IMR-90 (cell line): ENCODE measurements at regions not wholly inside any gene's neighbourhood (a gene's known extent, or its start where the extent isn't known, plus 50 kb on each side); places are given as distances from the start of the nearest gene placed in this dataset.

Source experiments
- ATAC-seq: fragments of 200-7000 bp; cut with Tn5 transposase; 2 replicates; pipeline ENCODE4 v1.9.1; 2020; ENCODE audit warnings: low read depth, mild to moderate bottlenecking, moderate library complexity
- BruUV-seq: library from RNA; stranded (reverse); fragments of 400-500 nt; replicated peaks from 2 replicates; lab custom pipeline; 2021; lab: Mats Ljungman, UMichigan
- CTCF ChIA-PET: fragments of 300-600 bp; formaldehyde crosslinking; extraction: SDS; loops from one replicate; lab custom pipeline; 2021; ENCODE audit warnings: antibody characterized with exemption; lab: Yijun Ruan, JAX
- POLR2A ChIA-PET: fragments of 300-600 bp; sonication (Branson Sonifier 250); formaldehyde crosslinking; loops from one replicate; lab custom pipeline; 2022; ENCODE audit warnings: antibody characterized with exemption; ENCODE audit not compliant: unreplicated experiment; lab: Charles Lee
- DNase-seq: peaks from one replicate; pipeline ENCODE4 v3.0.0; 2013
- H2AFZ ChIP-seq: replicated peaks from 2 replicates; pipeline ENCODE3; 2013; ENCODE audit warnings: low read length, mild to moderate bottlenecking; ENCODE audit not compliant: poor library complexity
- H2AK5ac ChIP-seq: 2 replicates; pipeline ENCODE4 v1.6.1; 2013; ENCODE audit warnings: low read depth, low read length, inconsistent platforms
- H2AK9ac ChIP-seq: replicated peaks from 2 replicates; pipeline ENCODE3; 2013; ENCODE audit warnings: mild to moderate bottlenecking, low read depth, low read length, moderate library complexity; ENCODE audit not compliant: poor library complexity
- H2BK120ac ChIP-seq: 2 replicates; pipeline ENCODE4 v1.6.1; 2013; ENCODE audit warnings: low read depth, low read length, inconsistent platforms
- H2BK15ac ChIP-seq: 3 replicates; pipeline ENCODE4 v1.6.1; 2013; ENCODE audit warnings: low read depth, low read length, inconsistent platforms
- H2BK20ac ChIP-seq: 2 replicates; pipeline ENCODE4 v1.6.1; 2013; ENCODE audit warnings: low read depth, mild to moderate bottlenecking, inconsistent platforms, low read length, moderate library complexity
- H2BK5ac ChIP-seq: 2 replicates; pipeline ENCODE4 v1.6.1; 2013; ENCODE audit warnings: mild to moderate bottlenecking, low read depth, low read length, inconsistent platforms; ENCODE audit not compliant: poor library complexity, severe bottlenecking
- H3K14ac ChIP-seq: replicated peaks from 2 replicates; pipeline ENCODE4 v1.6.1; 2013; ENCODE audit warnings: low read depth, low read length, inconsistent platforms
- H3K18ac ChIP-seq: 2 replicates; pipeline ENCODE4 v1.6.1; 2013; ENCODE audit warnings: low read depth, low read length, control low read depth
- H3K23ac ChIP-seq: 2 replicates; pipeline ENCODE4 v1.6.1; 2013; ENCODE audit warnings: low read depth, low read length, inconsistent platforms
- H3K27ac ChIP-seq: 2 replicates; pipeline ENCODE4 v1.5.1; 2013; ENCODE audit warnings: mild to moderate bottlenecking, control low read depth, low read length; ENCODE audit not compliant: insufficient read depth
- H3K27me3 ChIP-seq: 2 replicates; pipeline ENCODE4 v1.6.1; 2013; ENCODE audit warnings: low read length; ENCODE audit not compliant: control insufficient read depth, insufficient read depth
- H3K36me3 ChIP-seq: 2 replicates; pipeline ENCODE4 v1.6.1; 2013; ENCODE audit warnings: low read length, mixed read lengths; ENCODE audit not compliant: control insufficient read depth, insufficient read depth
- H3K4ac ChIP-seq: 2 replicates; pipeline ENCODE4 v1.6.1; 2013; ENCODE audit warnings: low read depth, low read length, inconsistent platforms
- H3K4me1 ChIP-seq: 2 replicates; pipeline ENCODE4 v1.6.1; 2013; ENCODE audit warnings: low read length, mixed read lengths; ENCODE audit not compliant: control insufficient read depth, insufficient read depth
- H3K4me2 ChIP-seq: 2 replicates; pipeline ENCODE4 v1.6.1; 2013; ENCODE audit warnings: low read depth, mild to moderate bottlenecking, control low read depth, low read length, moderate library complexity
- H3K4me3 ChIP-seq: 2 replicates; pipeline ENCODE4 v1.5.1; 2013; ENCODE audit warnings: low read depth, mild to moderate bottlenecking, control low read depth, low read length, moderate library complexity; ENCODE audit not compliant: insufficient read depth
- H3K56ac ChIP-seq: 2 replicates; pipeline ENCODE4 v1.6.1; 2013; ENCODE audit warnings: low read length, inconsistent platforms; ENCODE audit not compliant: insufficient read depth; ENCODE audit errors: extremely low read depth
- H3K79me1 ChIP-seq, 2 experiments: 2 replicates each; pipeline ENCODE4 v1.6.1; 2013; ENCODE audit warnings: low read length in 2 of 2, inconsistent platforms in 1 of 2, low read depth in 1 of 2
- H3K9ac ChIP-seq: 2 replicates; pipeline ENCODE4 v1.6.1; 2013; ENCODE audit warnings: low read depth, low read length, control low read depth
- H3K9me1 ChIP-seq: 2 replicates; pipeline ENCODE4 v1.6.1; 2013; ENCODE audit warnings: low read length, inconsistent platforms; ENCODE audit not compliant: insufficient read depth
- H3K9me3 ChIP-seq: 2 replicates; pipeline ENCODE4 v1.6.1; 2013; ENCODE audit warnings: low read length; ENCODE audit not compliant: control insufficient read depth, insufficient read depth
- H4K20me1 ChIP-seq: 2 replicates; pipeline ENCODE4 v1.6.1; 2013; ENCODE audit warnings: low read length, inconsistent platforms; ENCODE audit not compliant: insufficient read depth
- H4K5ac ChIP-seq: 2 replicates; pipeline ENCODE4 v1.6.1; 2013; ENCODE audit warnings: mild to moderate bottlenecking, low read depth, low read length, control low read depth
- H4K8ac ChIP-seq, 2 experiments: 2 replicates each; pipeline ENCODE4 v1.6.1; 2013; ENCODE audit warnings: low read depth in 2 of 2, low read length in 2 of 2, control low read depth in 1 of 2, inconsistent platforms in 1 of 2
- H4K91ac ChIP-seq: 2 replicates; pipeline ENCODE4 v1.6.1; 2013; ENCODE audit warnings: low read depth, low read length, inconsistent platforms; ENCODE audit not compliant: insufficient read depth
- BHLHE40 ChIP-seq: fragments of 150-350 bp; IDR thresholded peaks from 2 replicates; pipeline ENCODE4 v1.6.1; 2016; ENCODE audit warnings: mild to moderate bottlenecking, low read depth, low read length
- CEBPB ChIP-seq: IDR thresholded peaks from 2 replicates; pipeline ENCODE4 v1.6.1; 2012; ENCODE audit warnings: low read depth, low read length, improper control_type of control experiment
- CHD1 ChIP-seq: IDR thresholded peaks from 2 replicates; pipeline ENCODE4 v1.6.1; 2012; ENCODE audit warnings: low read depth, low read length, improper control_type of control experiment
- FOS ChIP-seq: fragments of 150-350 bp; IDR thresholded peaks from 2 replicates; pipeline ENCODE4 v1.6.1; 2016; ENCODE audit warnings: low read depth, low read length
- MAFK ChIP-seq: IDR thresholded peaks from 2 replicates; pipeline ENCODE4 v1.6.1; 2012; ENCODE audit warnings: low read depth, low read length, improper control_type of control experiment
- MAZ ChIP-seq: IDR thresholded peaks from 2 replicates; pipeline ENCODE4 v1.6.1; 2012; ENCODE audit warnings: low read depth, mild to moderate bottlenecking, low read length, improper control_type of control experiment, moderate library complexity, borderline replicate concordance
- MXI1 ChIP-seq: IDR thresholded peaks from 2 replicates; pipeline ENCODE4 v1.6.1; 2012; ENCODE audit warnings: low read depth, mild to moderate bottlenecking, low read length, moderate library complexity, borderline replicate concordance
- NFE2L2 ChIP-seq: fragments of 150-350 bp; IDR thresholded peaks from 2 replicates; pipeline ENCODE4 v1.6.1; 2016; ENCODE audit warnings: low read depth, mild to moderate bottlenecking, low read length
- POLR2A ChIP-seq: IDR thresholded peaks from 2 replicates; pipeline ENCODE4 v1.6.1; 2012; ENCODE audit warnings: mild to moderate bottlenecking, low read depth, low read length
- RAD21 ChIP-seq: IDR thresholded peaks from 2 replicates; pipeline ENCODE4 v1.6.1; 2012; ENCODE audit warnings: low read length, improper control_type of control experiment
- RCOR1 ChIP-seq: IDR thresholded peaks from 2 replicates; pipeline ENCODE4 v1.6.1; 2012; ENCODE audit warnings: mild to moderate bottlenecking, low read length, improper control_type of control experiment; ENCODE audit not compliant: insufficient replicate concordance
- RFX5 ChIP-seq: IDR thresholded peaks from 2 replicates; pipeline ENCODE4 v1.8.0; 2012; ENCODE audit warnings: low read depth, mild to moderate bottlenecking, low read length, moderate library complexity
- SMC3 ChIP-seq: fragments of 150-350 bp; IDR thresholded peaks from 2 replicates; pipeline ENCODE4 v1.6.1; 2016; ENCODE audit warnings: low read depth, mild to moderate bottlenecking, antibody characterized with exemption, low read length, moderate library complexity
- whole genome bisulfite sequencing, 2 experiments: methylation state at CpG; one replicate each; pipeline versions ENCODE4 v1.1.5 to v1.1.7; 2013; ENCODE audit warnings: missing lambda C conversion rate in 2 of 2; ENCODE audit not compliant: insufficient read length in 1 of 2; ENCODE audit errors: extremely low coverage in 2 of 2; 5-methylcytosine and 5-hydroxymethylcytosine counted together
- dilution Hi-C: fragments of 300-500 bp; cut with HindIII; formaldehyde crosslinking; loops from one replicate; pipeline ENCODE4 v1.14.3; 2018; ENCODE audit warnings: low sequenced_read_pairs; ENCODE audit not compliant: unreplicated experiment
- in situ Hi-C: fragments of 300-500 bp; cut with MboI; formaldehyde crosslinking; loops from 3 replicates; pipeline ENCODE4 v1.14.3; 2019; ENCODE audit warnings: low sequenced_read_pairs, inconsistent platforms, mixed read lengths
- intact Hi-C: fragments of 100-400 bp; cut with micrococcal nuclease; formaldehyde crosslinking; loops from 2 replicates; pipeline ENCODE4 v1.10.0; 2022
- TF ChIP-seq, protein P1 (sequence below): fragments of 150-350 bp; IDR thresholded peaks from 2 replicates; pipeline ENCODE4 v1.6.1; 2016; ENCODE audit warnings: low read depth, mild to moderate bottlenecking, low read length, moderate library complexity, borderline replicate concordance
- TF ChIP-seq, protein P2 (sequence below): conservative IDR thresholded peaks from 2 replicates; pipeline ENCODE4 v1.5.1; 2012; ENCODE audit warnings: mild to moderate bottlenecking, low read depth, low read length, improper control_type of control experiment
- TF ChIP-seq, protein P3 (sequence below): fragments of 150-350 bp; IDR thresholded peaks from 2 replicates; pipeline ENCODE4 v1.6.1; 2017; ENCODE audit warnings: mild to moderate bottlenecking, antibody characterized with exemption, low read length, low read depth

DNA sequence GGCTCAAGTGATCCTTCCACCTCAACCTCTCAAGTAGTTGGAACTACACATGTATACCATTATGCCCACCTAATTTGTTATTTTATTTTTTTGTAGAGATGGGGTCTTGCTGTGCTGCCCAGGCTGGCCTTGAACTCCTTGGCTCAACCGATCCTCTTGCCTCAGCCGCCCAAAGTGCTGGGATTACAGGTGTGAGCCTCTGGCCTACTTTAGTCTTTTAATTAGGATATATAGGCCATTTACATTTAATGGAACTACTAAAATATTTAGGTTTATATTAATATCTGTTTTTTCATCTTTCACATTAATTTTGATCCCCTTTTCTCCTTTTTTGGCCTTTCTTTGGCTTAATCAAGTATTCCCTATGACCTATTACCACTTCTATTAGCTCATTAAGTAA, 95.7 kb upstream of the OSR1 start:
- Histone ChIP-seq H3K36me3 (no peaks in the 10 kb centered on the region), H3K9ac (no peak overlapping the region), H3K4me3 (no peak overlapping the region), H4K8ac (no peak overlapping the region), H3K27me3 (peaks cover 5% of the 10 kb centered on the region), H3K27ac (no peak overlapping the region), H4K20me1 (no peaks in the 10 kb centered on the region), H3K23ac (no peak overlapping the region), H2AFZ (no peak overlapping the region), H4K91ac (no peak overlapping the region), H2AK5ac (no peak overlapping the region), H3K4me1 (no peaks in the 10 kb centered on the region), H2BK120ac (no peak overlapping the region), H3K56ac (no peak overlapping the region), H3K4ac (no peak overlapping the region), H3K9me3 (peaks cover 2% of the 10 kb centered on the region; the same call in 1 of the 2 replicates), H3K18ac (no peak overlapping the region), H3K9me1 (no peaks in the 10 kb centered on the region), H3K79me1 (no peaks in the 10 kb centered on the region), H3K4me2 (no peak overlapping the region), H3K14ac (no peak overlapping the region), H2BK15ac (no peak overlapping the region), H2BK5ac (no peak overlapping the region), H4K5ac (no peak overlapping the region), H2BK20ac (no peak overlapping the region), H2AK9ac (no peak overlapping the region)
- DNase-seq = no peak
- intact Hi-C loops (no loop called here), dilution Hi-C loops (no loop called here), in situ Hi-C loops (no loop called here)
- CTCF ChIA-PET = no interaction called here
- no peak for ATAC-seq
- WGBS, 2 experiments = no CpG with 5 or more reads among the region's 2 CpGs
- no TSS peak for BruUV-seq
- TF ChIP-seq, protein P1, sequence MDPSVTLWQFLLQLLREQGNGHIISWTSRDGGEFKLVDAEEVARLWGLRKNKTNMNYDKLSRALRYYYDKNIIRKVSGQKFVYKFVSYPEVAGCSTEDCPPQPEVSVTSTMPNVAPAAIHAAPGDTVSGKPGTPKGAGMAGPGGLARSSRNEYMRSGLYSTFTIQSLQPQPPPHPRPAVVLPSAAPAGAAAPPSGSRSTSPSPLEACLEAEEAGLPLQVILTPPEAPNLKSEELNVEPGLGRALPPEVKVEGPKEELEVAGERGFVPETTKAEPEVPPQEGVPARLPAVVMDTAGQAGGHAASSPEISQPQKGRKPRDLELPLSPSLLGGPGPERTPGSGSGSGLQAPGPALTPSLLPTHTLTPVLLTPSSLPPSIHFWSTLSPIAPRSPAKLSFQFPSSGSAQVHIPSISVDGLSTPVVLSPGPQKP = no peak
- TF ChIP-seq CHD1 = no peak
- TF ChIP-seq CEBPB = no peak
- TF ChIP-seq BHLHE40 = no peak
- TF ChIP-seq RAD21 = no peak
- TF ChIP-seq MXI1 = no peak
- no peak for TF ChIP-seq POLR2A
- TF ChIP-seq FOS = no peak
- TF ChIP-seq SMC3 = no peak
- TF ChIP-seq, protein P2, sequence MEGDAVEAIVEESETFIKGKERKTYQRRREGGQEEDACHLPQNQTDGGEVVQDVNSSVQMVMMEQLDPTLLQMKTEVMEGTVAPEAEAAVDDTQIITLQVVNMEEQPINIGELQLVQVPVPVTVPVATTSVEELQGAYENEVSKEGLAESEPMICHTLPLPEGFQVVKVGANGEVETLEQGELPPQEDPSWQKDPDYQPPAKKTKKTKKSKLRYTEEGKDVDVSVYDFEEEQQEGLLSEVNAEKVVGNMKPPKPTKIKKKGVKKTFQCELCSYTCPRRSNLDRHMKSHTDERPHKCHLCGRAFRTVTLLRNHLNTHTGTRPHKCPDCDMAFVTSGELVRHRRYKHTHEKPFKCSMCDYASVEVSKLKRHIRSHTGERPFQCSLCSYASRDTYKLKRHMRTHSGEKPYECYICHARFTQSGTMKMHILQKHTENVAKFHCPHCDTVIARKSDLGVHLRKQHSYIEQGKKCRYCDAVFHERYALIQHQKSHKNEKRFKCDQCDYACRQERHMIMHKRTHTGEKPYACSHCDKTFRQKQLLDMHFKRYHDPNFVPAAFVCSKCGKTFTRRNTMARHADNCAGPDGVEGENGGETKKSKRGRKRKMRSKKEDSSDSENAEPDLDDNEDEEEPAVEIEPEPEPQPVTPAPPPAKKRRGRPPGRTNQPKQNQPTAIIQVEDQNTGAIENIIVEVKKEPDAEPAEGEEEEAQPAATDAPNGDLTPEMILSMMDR = no peak
- no peak for TF ChIP-seq NFE2L2
- no peak for TF ChIP-seq RFX5
- no peak for TF ChIP-seq RCOR1
- TF ChIP-seq, protein P3, sequence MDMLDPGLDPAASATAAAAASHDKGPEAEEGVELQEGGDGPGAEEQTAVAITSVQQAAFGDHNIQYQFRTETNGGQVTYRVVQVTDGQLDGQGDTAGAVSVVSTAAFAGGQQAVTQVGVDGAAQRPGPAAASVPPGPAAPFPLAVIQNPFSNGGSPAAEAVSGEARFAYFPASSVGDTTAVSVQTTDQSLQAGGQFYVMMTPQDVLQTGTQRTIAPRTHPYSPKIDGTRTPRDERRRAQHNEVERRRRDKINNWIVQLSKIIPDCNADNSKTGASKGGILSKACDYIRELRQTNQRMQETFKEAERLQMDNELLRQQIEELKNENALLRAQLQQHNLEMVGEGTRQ = no peak
- TF ChIP-seq MAZ = no peak
- TF ChIP-seq MAFK = no peak
- POLR2A ChIA-PET = no interaction called here
